ENCODE measurements at regions not wholly inside any gene's neighbourhood (a gene's known extent, or its start where the extent isn't known, plus 50 kb on each side); places are given as distances from the start of the nearest gene placed in this dataset.

DNA sequence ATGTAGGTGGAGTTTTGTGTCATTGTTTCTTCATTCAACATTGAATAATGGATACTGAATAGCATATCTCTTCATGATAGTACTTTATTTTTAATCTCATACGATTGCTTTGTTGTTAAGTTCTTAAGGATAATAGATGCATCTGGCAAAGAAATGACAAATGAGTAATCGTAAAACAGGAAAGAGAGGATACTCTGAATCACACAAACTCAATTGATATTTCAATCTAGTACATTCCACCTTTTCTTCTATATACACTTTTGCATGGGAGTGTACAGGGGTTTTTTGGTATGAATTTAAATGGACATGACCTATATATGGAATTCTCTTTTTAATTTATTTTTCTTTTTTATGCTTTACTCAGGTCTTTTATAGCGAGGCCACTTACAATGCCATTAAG is 186.9 kb upstream of the STK26 start:
- 67% methylated on average over 3 of the region's 3 CpGs for WGBS, 2 donors
- TF ChIP-seq EP300 (IDR thresholded peaks at IDR 0.05) (no peak), POLR2A (IDR thresholded peaks at IDR 0.05) (no peak)
- TF ChIP-seq, protein P1, sequence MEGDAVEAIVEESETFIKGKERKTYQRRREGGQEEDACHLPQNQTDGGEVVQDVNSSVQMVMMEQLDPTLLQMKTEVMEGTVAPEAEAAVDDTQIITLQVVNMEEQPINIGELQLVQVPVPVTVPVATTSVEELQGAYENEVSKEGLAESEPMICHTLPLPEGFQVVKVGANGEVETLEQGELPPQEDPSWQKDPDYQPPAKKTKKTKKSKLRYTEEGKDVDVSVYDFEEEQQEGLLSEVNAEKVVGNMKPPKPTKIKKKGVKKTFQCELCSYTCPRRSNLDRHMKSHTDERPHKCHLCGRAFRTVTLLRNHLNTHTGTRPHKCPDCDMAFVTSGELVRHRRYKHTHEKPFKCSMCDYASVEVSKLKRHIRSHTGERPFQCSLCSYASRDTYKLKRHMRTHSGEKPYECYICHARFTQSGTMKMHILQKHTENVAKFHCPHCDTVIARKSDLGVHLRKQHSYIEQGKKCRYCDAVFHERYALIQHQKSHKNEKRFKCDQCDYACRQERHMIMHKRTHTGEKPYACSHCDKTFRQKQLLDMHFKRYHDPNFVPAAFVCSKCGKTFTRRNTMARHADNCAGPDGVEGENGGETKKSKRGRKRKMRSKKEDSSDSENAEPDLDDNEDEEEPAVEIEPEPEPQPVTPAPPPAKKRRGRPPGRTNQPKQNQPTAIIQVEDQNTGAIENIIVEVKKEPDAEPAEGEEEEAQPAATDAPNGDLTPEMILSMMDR (IDR thresholded peaks at IDR 0.05), result no peak
- Histone ChIP-seq H3K4me1 (peaks cover 0 to 3% (median 0%) of the 10 kb centered on the region in 4 donors), H3K9me3 (no peaks in the 10 kb centered on the region), H3K36me3 (no peaks in the 10 kb centered on the region), H3K27me3 (peaks cover 0 to 36% of the 10 kb centered on the region in 2 donors), H3K27ac (no peak overlapping the region), H3K4me3 (no peak overlapping the region)
- no peak for DNase-seq (ENCODE audit: low spot score in 2 of 2)

DNA sequence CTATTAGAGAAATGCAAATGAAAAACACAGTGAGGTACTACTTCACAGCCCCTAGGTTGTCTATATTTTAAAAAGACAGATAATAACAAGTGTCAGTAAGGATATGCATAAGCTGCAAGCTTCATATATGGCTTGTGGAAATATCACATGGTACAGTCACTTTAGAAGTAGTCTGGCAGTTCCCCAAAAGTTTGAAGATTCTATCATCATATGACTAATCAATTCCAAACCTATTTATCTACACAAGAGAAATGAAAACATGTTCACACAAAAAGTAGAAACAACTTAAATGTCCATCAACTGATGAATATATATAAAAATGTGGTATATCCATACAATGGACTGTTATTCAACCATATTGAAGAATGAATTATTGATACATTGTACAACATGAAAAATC is 185.8 kb upstream of the STK26 start:
- no peak overlapping the region for H3K27ac ChIP-seq
- no peaks in the 10 kb centered on the region for H3K36me3 ChIP-seq
- H3K9me3 ChIP-seq, result no peaks in the 10 kb centered on the region
- TF ChIP-seq, protein P1 (IDR thresholded peaks at IDR 0.05), result no peak
- no peak for TF ChIP-seq POLR2A (IDR thresholded peaks at IDR 0.05)
- no peak for TF ChIP-seq EP300 (IDR thresholded peaks at IDR 0.05)
- H3K27me3 ChIP-seq, result peaks cover 0 to 43% of the 10 kb centered on the region in 2 donors
- no peak overlapping the region for H3K4me3 ChIP-seq
- H3K4me1 ChIP-seq, result no peaks in the 10 kb centered on the region
- DNase-seq (ENCODE audit: low spot score in 2 of 2), result no peak

- Histone ChIP-seq H3K36me3 (no peaks in the 10 kb centered on the region), H3K9me3 (no peaks in the 10 kb centered on the region), H3K27ac (no peak overlapping the region), H3K27me3 (peaks cover 0 to 30% of the 10 kb centered on the region in 2 donors), H3K4me3 (no peak overlapping the region), H3K4me1 (no peaks in the 10 kb centered on the region)
- no peak for DNase-seq (ENCODE audit: low spot score in 2 of 2)
- TF ChIP-seq, protein P1 (IDR thresholded peaks at IDR 0.05), result no peak
- TF ChIP-seq POLR2A (IDR thresholded peaks at IDR 0.05), result no peak
- no peak for TF ChIP-seq EP300 (IDR thresholded peaks at IDR 0.05)
- WGBS, 2 donors, result 59 to 63% methylated on average over 13 to 21 of the region's 24 CpGs
Observed at GRCh38 chrX:131840799-131841495, 182.2 kb upstream of the STK26 start.

DNA sequence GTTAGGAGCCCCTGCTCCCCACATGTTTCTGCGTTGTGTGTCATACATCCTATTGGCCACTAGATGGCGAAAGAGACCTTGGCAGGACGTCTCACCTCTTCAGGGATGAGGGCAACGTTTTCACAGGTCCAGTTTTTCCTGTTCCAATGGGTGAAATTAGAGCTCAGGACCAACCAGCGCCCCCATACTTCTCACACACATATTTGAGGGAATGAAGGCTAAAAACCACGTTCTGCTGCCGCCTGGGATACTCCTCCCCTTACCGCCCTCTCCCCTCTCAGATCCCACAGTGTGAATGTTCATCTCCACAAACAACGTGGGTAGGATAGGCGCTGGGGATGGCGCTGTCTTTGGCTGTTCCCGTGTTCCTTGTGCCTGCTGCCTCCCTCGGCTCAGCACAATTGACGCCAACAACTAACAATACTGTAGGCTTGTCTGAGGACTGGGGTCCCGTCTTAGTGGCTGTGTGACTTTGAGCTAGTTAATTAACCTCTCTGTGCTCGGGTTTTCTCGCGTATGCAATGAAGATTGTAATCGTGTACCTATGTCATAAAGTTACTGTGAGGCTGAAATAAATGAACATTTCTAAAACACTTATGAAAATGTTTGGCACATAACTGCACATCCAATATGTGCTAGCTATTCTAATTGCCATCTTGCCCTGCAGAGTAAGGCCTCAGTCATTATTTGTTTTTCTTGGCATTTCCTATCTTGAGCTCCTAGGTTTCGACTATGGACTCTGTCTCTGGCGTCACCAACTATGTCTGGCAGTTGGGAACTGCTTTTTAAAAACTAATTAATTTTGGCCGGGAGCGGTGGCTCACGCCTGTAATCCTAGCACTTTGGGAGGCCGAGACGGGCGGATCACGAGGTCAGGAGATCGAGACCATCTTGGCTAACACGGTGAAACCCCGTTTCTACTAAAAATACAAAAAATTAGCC is 181.3 kb upstream of the STK26 start:
- no peak for DNase-seq (ENCODE audit: low spot score in 2 of 2)
- Histone ChIP-seq H3K27ac (no peak overlapping the region), H3K27me3 (peaks cover 0 to 27% of the 10 kb centered on the region in 2 donors), H3K9me3 (no peaks in the 10 kb centered on the region), H3K4me1 (no peaks in the 10 kb centered on the region), H3K4me3 (no peak overlapping the region), H3K36me3 (no peaks in the 10 kb centered on the region)
- TF ChIP-seq, protein P1 (IDR thresholded peaks at IDR 0.05), result peak; percentile 58 to 93 (median 82)
- TF ChIP-seq POLR2A (IDR thresholded peaks at IDR 0.05), result no peak
- WGBS, 2 donors, result 49 to 72% methylated on average over 20 to 31 of the region's 31 CpGs

- no peaks in the 10 kb centered on the region for H3K36me3 ChIP-seq
- DNase-seq (ENCODE audit: low spot score in 2 of 2), result no peak
- no peaks in the 10 kb centered on the region for H3K4me1 ChIP-seq
- H3K9me3 ChIP-seq, result no peaks in the 10 kb centered on the region
- no peak overlapping the region for H3K4me3 ChIP-seq
- no peak overlapping the region for H3K27ac ChIP-seq
- peaks cover 0 to 30% of the 10 kb centered on the region in 2 donors for H3K27me3 ChIP-seq
- no peak for TF ChIP-seq POLR2A (IDR thresholded peaks at IDR 0.05)
- TF ChIP-seq, protein P1 (IDR thresholded peaks at IDR 0.05), result no peak
Observed at GRCh38 chrX:131843987-131844386, 179.1 kb upstream of the STK26 start.
